ENCODE measurements at regions not wholly inside any gene's neighbourhood (a gene's known extent, or its start where the extent isn't known, plus 50 kb on each side); places are given as distances from the start of the nearest gene placed in this dataset.

GRCh38 chr13:71079638-71080037 is 787.4 kb downstream of the DACH1 start:
- TF ChIP-seq, protein P1, sequence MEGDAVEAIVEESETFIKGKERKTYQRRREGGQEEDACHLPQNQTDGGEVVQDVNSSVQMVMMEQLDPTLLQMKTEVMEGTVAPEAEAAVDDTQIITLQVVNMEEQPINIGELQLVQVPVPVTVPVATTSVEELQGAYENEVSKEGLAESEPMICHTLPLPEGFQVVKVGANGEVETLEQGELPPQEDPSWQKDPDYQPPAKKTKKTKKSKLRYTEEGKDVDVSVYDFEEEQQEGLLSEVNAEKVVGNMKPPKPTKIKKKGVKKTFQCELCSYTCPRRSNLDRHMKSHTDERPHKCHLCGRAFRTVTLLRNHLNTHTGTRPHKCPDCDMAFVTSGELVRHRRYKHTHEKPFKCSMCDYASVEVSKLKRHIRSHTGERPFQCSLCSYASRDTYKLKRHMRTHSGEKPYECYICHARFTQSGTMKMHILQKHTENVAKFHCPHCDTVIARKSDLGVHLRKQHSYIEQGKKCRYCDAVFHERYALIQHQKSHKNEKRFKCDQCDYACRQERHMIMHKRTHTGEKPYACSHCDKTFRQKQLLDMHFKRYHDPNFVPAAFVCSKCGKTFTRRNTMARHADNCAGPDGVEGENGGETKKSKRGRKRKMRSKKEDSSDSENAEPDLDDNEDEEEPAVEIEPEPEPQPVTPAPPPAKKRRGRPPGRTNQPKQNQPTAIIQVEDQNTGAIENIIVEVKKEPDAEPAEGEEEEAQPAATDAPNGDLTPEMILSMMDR (IDR thresholded peaks at IDR 0.05; ENCODE audit: borderline replicate concordance, extremely low read depth, low read length, poor library complexity, severe bottlenecking) = no peak
- no peak for TF ChIP-seq EZH2 (IDR thresholded peaks at IDR 0.05; ENCODE audit: borderline replicate concordance, low read depth, low read length, severe bottlenecking)

Measured in DND-41 (cell line).